ENCODE measurements at regions not wholly inside any gene's neighbourhood (a gene's known extent, or its start where the extent isn't known, plus 50 kb on each side); places are given as distances from the start of the nearest gene placed in this dataset.

GRCh38 chr18:45398448-45398847 is 216.8 kb upstream of the SLC14A2 start:
- no peaks in the 10 kb centered on the region for H4K20me1 ChIP-seq (ENCODE audit: insufficient read depth, low read length)
- no peak overlapping the region for H2AFZ ChIP-seq (ENCODE audit: low read depth, low read length)
- no peaks in the 10 kb centered on the region for H3K27me3 ChIP-seq (ENCODE audit: insufficient read depth, low read length)
- no peak overlapping the region for H3K9ac ChIP-seq (ENCODE audit: low read length)
- H3K27ac ChIP-seq (ENCODE audit: low read depth, low read length) = no peak overlapping the region
- H3K79me2 ChIP-seq (ENCODE audit: insufficient read depth, low read length) = no peaks in the 10 kb centered on the region
- H3K27me3 Mint-ChIP-seq (ENCODE audit: low read depth, unreplicated experiment) = peaks cover 2% of the 10 kb centered on the region
- H3K4me3 ChIP-seq (ENCODE audit: insufficient read depth, low read depth, low read length) = no peak overlapping the region
- no peaks in the 10 kb centered on the region for H3K4me1 Mint-ChIP-seq (ENCODE audit: low read depth, unreplicated experiment)
- peaks cover 3% of the 10 kb centered on the region for H3K4me1 ChIP-seq (ENCODE audit: insufficient read depth, low read length)
- no peak for TF ChIP-seq EZH2 (IDR thresholded peaks at IDR 0.05; ENCODE audit: insufficient read depth, low read length)
- TF ChIP-seq, protein P1, sequence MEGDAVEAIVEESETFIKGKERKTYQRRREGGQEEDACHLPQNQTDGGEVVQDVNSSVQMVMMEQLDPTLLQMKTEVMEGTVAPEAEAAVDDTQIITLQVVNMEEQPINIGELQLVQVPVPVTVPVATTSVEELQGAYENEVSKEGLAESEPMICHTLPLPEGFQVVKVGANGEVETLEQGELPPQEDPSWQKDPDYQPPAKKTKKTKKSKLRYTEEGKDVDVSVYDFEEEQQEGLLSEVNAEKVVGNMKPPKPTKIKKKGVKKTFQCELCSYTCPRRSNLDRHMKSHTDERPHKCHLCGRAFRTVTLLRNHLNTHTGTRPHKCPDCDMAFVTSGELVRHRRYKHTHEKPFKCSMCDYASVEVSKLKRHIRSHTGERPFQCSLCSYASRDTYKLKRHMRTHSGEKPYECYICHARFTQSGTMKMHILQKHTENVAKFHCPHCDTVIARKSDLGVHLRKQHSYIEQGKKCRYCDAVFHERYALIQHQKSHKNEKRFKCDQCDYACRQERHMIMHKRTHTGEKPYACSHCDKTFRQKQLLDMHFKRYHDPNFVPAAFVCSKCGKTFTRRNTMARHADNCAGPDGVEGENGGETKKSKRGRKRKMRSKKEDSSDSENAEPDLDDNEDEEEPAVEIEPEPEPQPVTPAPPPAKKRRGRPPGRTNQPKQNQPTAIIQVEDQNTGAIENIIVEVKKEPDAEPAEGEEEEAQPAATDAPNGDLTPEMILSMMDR (IDR thresholded peaks at IDR 0.05; ENCODE audit: insufficient read depth, low read depth, low read length) = no peak
- no peak for DNase-seq (ENCODE audit: low read depth)
- FAIRE-seq = no peak
- H3K36me3 Mint-ChIP-seq (ENCODE audit: low read depth, unreplicated experiment) = no peaks in the 10 kb centered on the region
- H3K36me3 ChIP-seq (ENCODE audit: insufficient read depth, low read length) = no peaks in the 10 kb centered on the region
- no peaks in the 10 kb centered on the region for H3K9me3 Mint-ChIP-seq (ENCODE audit: unreplicated experiment)
- H3K9me3 ChIP-seq (ENCODE audit: insufficient read depth, low read depth, low read length) = no peaks in the 10 kb centered on the region
- H3K4me2 ChIP-seq (ENCODE audit: low read length) = no peak overlapping the region
- no peak overlapping the region for H3K4me3 Mint-ChIP-seq (ENCODE audit: unreplicated experiment)
- H3K27ac Mint-ChIP-seq (ENCODE audit: unreplicated experiment) = no peak overlapping the region

GRCh38 chr18:45399146-45399545 is 216.1 kb upstream of the SLC14A2 start:
- Mint-ChIP-seq H3K27me3 (ENCODE audit: low read depth, unreplicated experiment) (no peaks in the 10 kb centered on the region), H3K27ac (ENCODE audit: unreplicated experiment) (no peak overlapping the region), H3K9me3 (ENCODE audit: unreplicated experiment) (no peaks in the 10 kb centered on the region), H3K36me3 (ENCODE audit: low read depth, unreplicated experiment) (no peaks in the 10 kb centered on the region), H3K4me3 (ENCODE audit: unreplicated experiment) (no peak overlapping the region), H3K4me1 (ENCODE audit: low read depth, unreplicated experiment) (no peaks in the 10 kb centered on the region)
- Histone ChIP-seq H4K20me1 (ENCODE audit: insufficient read depth, low read length) (no peaks in the 10 kb centered on the region), H3K4me2 (ENCODE audit: low read length) (no peak overlapping the region), H3K27me3 (ENCODE audit: insufficient read depth, low read length) (no peaks in the 10 kb centered on the region), H3K27ac (ENCODE audit: low read depth, low read length) (no peak overlapping the region), H3K4me1 (ENCODE audit: insufficient read depth, low read length) (peaks cover 3% of the 10 kb centered on the region), H3K36me3 (ENCODE audit: insufficient read depth, low read length) (no peaks in the 10 kb centered on the region), H3K9me3 (ENCODE audit: insufficient read depth, low read depth, low read length) (no peaks in the 10 kb centered on the region), H2AFZ (ENCODE audit: low read depth, low read length) (no peak overlapping the region), H3K4me3 (ENCODE audit: insufficient read depth, low read depth, low read length) (no peak overlapping the region), H3K9ac (ENCODE audit: low read length) (no peak overlapping the region), H3K79me2 (ENCODE audit: insufficient read depth, low read length) (no peaks in the 10 kb centered on the region)
- no peak for FAIRE-seq
- DNase-seq (ENCODE audit: low read depth) = no peak
- TF ChIP-seq, protein P1 (IDR thresholded peaks at IDR 0.05; ENCODE audit: insufficient read depth, low read depth, low read length) = no peak
- no peak for TF ChIP-seq EZH2 (IDR thresholded peaks at IDR 0.05; ENCODE audit: insufficient read depth, low read length)

GRCh38 chr18:45399643-45400042 is 215.6 kb upstream of the SLC14A2 start:
- no peaks in the 10 kb centered on the region for H3K36me3 Mint-ChIP-seq (ENCODE audit: low read depth, unreplicated experiment)
- H3K9me3 ChIP-seq (ENCODE audit: insufficient read depth, low read depth, low read length) = no peaks in the 10 kb centered on the region
- no peaks in the 10 kb centered on the region for H3K27me3 ChIP-seq (ENCODE audit: insufficient read depth, low read length)
- no peak for FAIRE-seq
- no peak overlapping the region for H3K27ac ChIP-seq (ENCODE audit: low read depth, low read length)
- H3K79me2 ChIP-seq (ENCODE audit: insufficient read depth, low read length) = no peaks in the 10 kb centered on the region
- no peaks in the 10 kb centered on the region for H3K36me3 ChIP-seq (ENCODE audit: insufficient read depth, low read length)
- no peaks in the 10 kb centered on the region for H3K9me3 Mint-ChIP-seq (ENCODE audit: unreplicated experiment)
- TF ChIP-seq, protein P1 (IDR thresholded peaks at IDR 0.05; ENCODE audit: insufficient read depth, low read depth, low read length) = no peak
- no peak for TF ChIP-seq EZH2 (IDR thresholded peaks at IDR 0.05; ENCODE audit: insufficient read depth, low read length)
- H3K4me1 Mint-ChIP-seq (ENCODE audit: low read depth, unreplicated experiment) = no peaks in the 10 kb centered on the region
- H3K4me2 ChIP-seq (ENCODE audit: low read length) = no peak overlapping the region
- H3K27me3 Mint-ChIP-seq (ENCODE audit: low read depth, unreplicated experiment) = no peaks in the 10 kb centered on the region
- peaks cover 3% of the 10 kb centered on the region for H3K4me1 ChIP-seq (ENCODE audit: insufficient read depth, low read length)
- no peak overlapping the region for H3K4me3 Mint-ChIP-seq (ENCODE audit: unreplicated experiment)
- no peak overlapping the region for H3K27ac Mint-ChIP-seq (ENCODE audit: unreplicated experiment)
- H2AFZ ChIP-seq (ENCODE audit: low read depth, low read length) = no peak overlapping the region
- no peak overlapping the region for H3K4me3 ChIP-seq (ENCODE audit: insufficient read depth, low read depth, low read length)
- H4K20me1 ChIP-seq (ENCODE audit: insufficient read depth, low read length) = no peaks in the 10 kb centered on the region
- DNase-seq (ENCODE audit: low read depth) = no peak
- no peak overlapping the region for H3K9ac ChIP-seq (ENCODE audit: low read length)

Data from astrocyte (in vitro differentiated cells and primary cell).